HCT116 (cell line): ENCODE measurements at regions not wholly inside any gene's neighbourhood (a gene's known extent, or its start where the extent isn't known, plus 50 kb on each side); places are given as distances from the start of the nearest gene placed in this dataset.

Source experiments
- ATAC-seq: fragments of 200-7000 bp; cut with Tn5 transposase; 2 replicates; pipeline ENCODE4 v1.9.1; 2020; ENCODE audit warnings: mild to moderate bottlenecking, moderate library complexity
- BruUV-seq: library from RNA; stranded (reverse); fragments of 400-500 nt; replicated peaks from 2 replicates; lab custom pipeline; 2021; lab: Mats Ljungman, UMichigan
- CTCF ChIA-PET: fragments of 300-600 bp; sonication (Branson Sonifier 250); formaldehyde crosslinking; loops from one replicate; lab custom pipeline; 2021; ENCODE audit warnings: antibody characterized with exemption; lab: Charles Lee
- POLR2A ChIA-PET: fragments of 300-600, 350-600 bp; sonication (Branson Sonifier 250); formaldehyde crosslinking; loops from one replicate; lab custom pipeline; 2021; ENCODE audit warnings: antibody characterized with exemption; lab: Charles Lee
- RAD21 ChIA-PET, 2 experiments: fragments of 300-600 bp; sonication (Branson Sonifier 250); formaldehyde crosslinking; loops; one replicate each; lab custom pipeline; 2023; ENCODE audit warnings: low total read pairs in 2 of 2; ENCODE audit not compliant: uncharacterized antibody in 2 of 2, unreplicated experiment in 2 of 2, low non-redundant PET in 1 of 2; lab: Charles Lee
- DNase-seq: peaks from one replicate; pipeline ENCODE4 v3.0.0-alpha.2; 2010; ENCODE audit warnings: low read depth, low spot score
- H2AFZ ChIP-seq: fragments of 200-600 bp; shearing (Covaris generic), sonication (generic); 2 replicates; pipeline ENCODE4 v1.6.1; 2017; ENCODE audit warnings: low read depth, mixed run types, mixed read lengths, antibody characterized with exemption, low read length; ENCODE audit not compliant: poor library complexity, severe bottlenecking
- H3K27ac ChIP-seq: 2 replicates; pipeline ENCODE4 v1.5.1; 2012; ENCODE audit warnings: low read depth, low read length
- H3K27me3 ChIP-seq: fragments of 200-600 bp; sonication (generic); 2 replicates; pipeline ENCODE4 v1.6.1; 2016; ENCODE audit warnings: mixed run types, low read length, mixed read lengths; ENCODE audit not compliant: insufficient read depth
- H3K36me3 ChIP-seq, 2 experiments: fragments of 200-500 bp in 1 of 2; fragments of 200-600 bp in 1 of 2; sonication (Bioruptor generic) in 1 of 2; sonication (generic) in 1 of 2; 2 replicates each; pipeline versions ENCODE4 v1.5.1 to v1.6.1; 2014 to 2016; ENCODE audit warnings: low read length in 2 of 2, inconsistent platforms in 1 of 2, mixed read lengths in 1 of 2, mixed run types in 1 of 2; ENCODE audit not compliant: insufficient read depth in 2 of 2, control insufficient read depth in 1 of 2
- H3K4me1 ChIP-seq, 2 experiments: fragments of 200-600 bp in 1 of 2; sonication (generic) in 1 of 2; 2 replicates each; pipeline versions ENCODE4 v1.5.1 to v1.6.1; 2012 to 2017; ENCODE audit warnings: low read length in 2 of 2, inconsistent platforms in 1 of 2, mild to moderate bottlenecking in 1 of 2, mixed read lengths in 1 of 2, mixed run types in 1 of 2, moderate library complexity in 1 of 2; ENCODE audit not compliant: insufficient read depth in 2 of 2, control insufficient read depth in 1 of 2
- H3K4me2 ChIP-seq: fragments of 200-600 bp; sonication (generic); 2 replicates; pipeline ENCODE4 v1.6.1; 2017; ENCODE audit warnings: mixed run types, low read length, mixed read lengths
- H3K4me3 ChIP-seq, 2 experiments: fragments of 200-600 bp in 1 of 2; sonication (generic) in 1 of 2; replicated peaks in 1 of 2; 2 replicates each; pipeline ENCODE4 v1.5.1; 2011 to 2016; ENCODE audit warnings: low read length in 2 of 2, control low read depth in 1 of 2, low read depth in 1 of 2, mild to moderate bottlenecking in 1 of 2, mixed read lengths in 1 of 2, mixed run types in 1 of 2
- H3K79me2 ChIP-seq: fragments of 200-600 bp; sonication (generic); 2 replicates; pipeline ENCODE4 v1.6.1; 2017; ENCODE audit warnings: mild to moderate bottlenecking, mixed run types, low read length, moderate library complexity, mixed read lengths; ENCODE audit not compliant: insufficient read depth
- H3K9ac ChIP-seq: fragments of 200-600 bp; sonication (generic); 2 replicates; pipeline ENCODE4 v1.6.1; 2016; ENCODE audit warnings: low read length, mixed read lengths
- H3K9me2 ChIP-seq: fragments of 200-600 bp; sonication (generic), shearing (Covaris generic); 2 replicates; pipeline ENCODE4 v1.6.1; 2017; ENCODE audit warnings: mixed run types, mild to moderate bottlenecking, moderate library complexity; ENCODE audit not compliant: insufficient read depth
- H3K9me3 ChIP-seq, 2 experiments: fragments of 200-500 bp in 1 of 2; fragments of 200-600 bp in 1 of 2; sonication (Bioruptor generic) in 1 of 2; sonication (generic) in 1 of 2; 2 replicates each; pipeline ENCODE4 v1.6.1; 2014 to 2017; ENCODE audit warnings: low read length in 2 of 2, mixed read lengths in 2 of 2, inconsistent platforms in 1 of 2, low read depth in 1 of 2, mild to moderate bottlenecking in 1 of 2, mixed run types in 1 of 2, moderate library complexity in 1 of 2; ENCODE audit not compliant: control insufficient read depth in 1 of 2, insufficient read depth in 1 of 2
- H4K20me1 ChIP-seq: fragments of 200-600 bp; sonication (generic), shearing (Covaris generic); 2 replicates; pipeline ENCODE4 v1.6.1; 2017; ENCODE audit warnings: mixed run types, mild to moderate bottlenecking, moderate library complexity; ENCODE audit not compliant: insufficient read depth
- ATF3 ChIP-seq: IDR thresholded peaks from 2 replicates; pipeline ENCODE4 v1.6.1; 2012
- CBX3 ChIP-seq: IDR thresholded peaks from 2 replicates; pipeline ENCODE4 v1.6.1; 2012; ENCODE audit warnings: low read depth
- CEBPB ChIP-seq: IDR thresholded peaks from 2 replicates; pipeline ENCODE4 v1.6.1; 2012; ENCODE audit warnings: low read depth
- CTCF ChIP-seq, 3 experiments: fragments of 200-600 bp in 1 of 3; sonication (generic) in 1 of 3; IDR thresholded peaks in 2 of 3; conservative IDR thresholded peaks in 1 of 3; 2 replicates each; pipeline ENCODE4 v1.5.1; 2012 to 2017; ENCODE audit warnings: low read depth in 2 of 3, low read length in 2 of 3, antibody characterized with exemption in 1 of 3, borderline replicate concordance in 1 of 3, control low read depth in 1 of 3, mild to moderate bottlenecking in 1 of 3, mixed read lengths in 1 of 3, mixed run types in 1 of 3, moderate library complexity in 1 of 3; ENCODE audit not compliant: insufficient read depth in 1 of 3
- EGR1 ChIP-seq: IDR thresholded peaks from 2 replicates; pipeline ENCODE4 v1.6.1; 2012; ENCODE audit warnings: low read depth
- EZH2 ChIP-seq: fragments of 200-600 bp; sonication (generic); IDR thresholded peaks from 2 replicates; pipeline ENCODE4 v1.6.1; 2017; ENCODE audit warnings: antibody characterized with exemption, mixed run types
- EZH2phosphoT487 ChIP-seq: fragments of 200-600 bp; IDR thresholded peaks from 2 replicates; pipeline ENCODE4 v1.6.1; 2018; ENCODE audit warnings: antibody characterized with exemption, borderline replicate concordance
- JUND ChIP-seq: IDR thresholded peaks from 2 replicates; pipeline ENCODE4 v1.6.1; 2012
- POLR2A ChIP-seq: IDR thresholded peaks from 2 replicates; pipeline ENCODE4 v1.7.0; 2011; ENCODE audit warnings: borderline replicate concordance; ENCODE audit not compliant: insufficient read depth, insufficient read length; ENCODE audit errors: extremely low read depth
- POLR2AphosphoS5 ChIP-seq: IDR thresholded peaks from 2 replicates; pipeline ENCODE4 v1.6.1; 2011; ENCODE audit warnings: mild to moderate bottlenecking, low read depth, low read length, moderate library complexity
- RAD21 ChIP-seq: IDR thresholded peaks from 2 replicates; pipeline ENCODE4 v1.6.1; 2012; ENCODE audit warnings: low read depth, mild to moderate bottlenecking
- REST ChIP-seq: IDR thresholded peaks from 2 replicates; pipeline ENCODE4 v1.6.1; 2012; ENCODE audit warnings: low read depth
- SIN3A ChIP-seq: IDR thresholded peaks from 2 replicates; pipeline ENCODE4 v1.6.1; 2012; ENCODE audit warnings: low read depth
- SP1 ChIP-seq: IDR thresholded peaks from 2 replicates; pipeline ENCODE4 v1.6.1; 2012; ENCODE audit warnings: low read depth
- SRF ChIP-seq: IDR thresholded peaks from 2 replicates; pipeline ENCODE4 v1.6.1; 2012; ENCODE audit warnings: low read depth
- YY1 ChIP-seq: IDR thresholded peaks from 2 replicates; pipeline ENCODE4 v1.6.1; 2011; ENCODE audit warnings: low read length, low read depth, moderate library complexity, mild to moderate bottlenecking; ENCODE audit not compliant: insufficient replicate concordance; ENCODE audit errors: extremely low read depth
- ZFX ChIP-seq: fragments of 450-650 bp; IDR thresholded peaks from 2 replicates; pipeline ENCODE4 v1.6.1; 2017
- ZNF274 ChIP-seq: fragments of 200-500 bp; sonication (Bioruptor generic); IDR thresholded peaks from 2 replicates; pipeline ENCODE4 v1.6.1; 2014; ENCODE audit warnings: mild to moderate bottlenecking, low read depth, low read length, inconsistent platforms
- intact Hi-C: fragments of 100-400 bp; cut with micrococcal nuclease; formaldehyde crosslinking; loops from 2 replicates; pipeline ENCODE4 v1.10.0; 2022
- TF ChIP-seq, protein P1 (sequence below): IDR thresholded peaks from 2 replicates; pipeline ENCODE4 v1.6.1; 2011; ENCODE audit warnings: mild to moderate bottlenecking, low read length, moderate library complexity; ENCODE audit not compliant: insufficient replicate concordance; ENCODE audit errors: extremely low read depth

DNA sequence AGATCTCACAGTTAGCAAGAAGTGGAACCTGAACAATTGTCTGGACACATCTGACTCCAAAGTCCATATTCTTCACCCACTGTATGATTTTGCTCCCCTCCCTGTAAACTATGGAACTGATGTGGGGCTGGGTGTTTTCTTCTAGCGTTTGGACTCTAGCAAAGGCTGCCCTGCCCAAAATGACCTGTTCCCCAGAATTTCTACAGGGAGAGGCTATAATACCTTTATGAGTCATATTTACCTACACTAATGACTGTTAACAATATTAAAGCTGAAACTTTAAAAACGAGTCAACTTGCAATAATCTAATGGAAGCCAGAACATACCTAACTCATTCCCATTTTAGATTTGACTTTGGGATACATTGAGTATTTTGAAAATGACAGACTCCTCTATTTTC, 531.2 kb upstream of the CFAP20DC start:
- ATAC-seq, result no peak
- ChIA-PET RAD21 (no interaction called here), POLR2A (no interaction called here), CTCF (no interaction called here)
- H2AFZ ChIP-seq, result no peak overlapping the region
- H3K4me3 ChIP-seq, result no peak overlapping the region
- H3K79me2 ChIP-seq, result no peaks in the 10 kb centered on the region
- no peaks in the 10 kb centered on the region for H3K9me3 ChIP-seq
- no TSS peak for BruUV-seq
- peaks cover 0 to 5% of the 10 kb centered on the region in 2 experiments; a peak in 1 of 4 replicates for H3K4me1 ChIP-seq
- intact Hi-C loops, result no loop called here
- H4K20me1 ChIP-seq, result no peaks in the 10 kb centered on the region
- no peaks in the 10 kb centered on the region for H3K36me3 ChIP-seq
- no peak overlapping the region for H3K9ac ChIP-seq
- no peaks in the 10 kb centered on the region for H3K27me3 ChIP-seq
- H3K27ac ChIP-seq, result no peak overlapping the region
- TF ChIP-seq POLR2AphosphoS5, result no peak
- no peak for TF ChIP-seq JUND
- no peak for TF ChIP-seq EGR1
- TF ChIP-seq CTCF (IDR thresholded peaks at IDR 0.05 in 2 of 3, conservative IDR thresholded peaks at IDR 0.05 in 1 of 3; ENCODE audit: borderline replicate concordance in 1 of 3, insufficient read depth in 1 of 3, low read depth in 2 of 3, low read length in 2 of 3), result no peak
- TF ChIP-seq POLR2A, result no peak
- no peak for TF ChIP-seq ZNF274
- TF ChIP-seq YY1, result no peak
- TF ChIP-seq SRF, result no peak
- no peak for TF ChIP-seq ZFX
- no peak for TF ChIP-seq RAD21
- TF ChIP-seq EZH2phosphoT487, result no peak
- no peak for TF ChIP-seq CEBPB
- TF ChIP-seq SIN3A, result no peak
- no peak for TF ChIP-seq SP1
- TF ChIP-seq CBX3, result no peak
- TF ChIP-seq ATF3, result no peak
- TF ChIP-seq REST, result no peak
- no peak for TF ChIP-seq EZH2
- TF ChIP-seq, protein P1, sequence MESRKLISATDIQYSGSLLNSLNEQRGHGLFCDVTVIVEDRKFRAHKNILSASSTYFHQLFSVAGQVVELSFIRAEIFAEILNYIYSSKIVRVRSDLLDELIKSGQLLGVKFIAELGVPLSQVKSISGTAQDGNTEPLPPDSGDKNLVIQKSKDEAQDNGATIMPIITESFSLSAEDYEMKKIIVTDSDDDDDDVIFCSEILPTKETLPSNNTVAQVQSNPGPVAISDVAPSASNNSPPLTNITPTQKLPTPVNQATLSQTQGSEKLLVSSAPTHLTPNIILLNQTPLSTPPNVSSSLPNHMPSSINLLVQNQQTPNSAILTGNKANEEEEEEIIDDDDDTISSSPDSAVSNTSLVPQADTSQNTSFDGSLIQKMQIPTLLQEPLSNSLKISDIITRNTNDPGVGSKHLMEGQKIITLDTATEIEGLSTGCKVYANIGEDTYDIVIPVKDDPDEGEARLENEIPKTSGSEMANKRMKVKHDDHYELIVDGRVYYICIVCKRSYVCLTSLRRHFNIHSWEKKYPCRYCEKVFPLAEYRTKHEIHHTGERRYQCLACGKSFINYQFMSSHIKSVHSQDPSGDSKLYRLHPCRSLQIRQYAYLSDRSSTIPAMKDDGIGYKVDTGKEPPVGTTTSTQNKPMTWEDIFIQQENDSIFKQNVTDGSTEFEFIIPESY, result no peak
- H3K9me2 ChIP-seq, result no peaks in the 10 kb centered on the region
- no peak overlapping the region for H3K4me2 ChIP-seq
- DNase-seq, result no peak
